ENCODE measurements at regions not wholly inside any gene's neighbourhood (a gene's known extent, or its start where the extent isn't known, plus 50 kb on each side); places are given as distances from the start of the nearest gene placed in this dataset.

GRCh38 chr9:16136961-16137360 lies 584.1 kb downstream of the CCDC171 start:
- no peak overlapping the region for H3K27ac ChIP-seq (ENCODE audit: low read depth, low read length)
- DNase-seq = no peak
- Mint-ChIP-seq H3K4me3 (no peak overlapping the region), H3K36me3 (ENCODE audit: low read depth) (no peaks in the 10 kb centered on the region), H3K4me1 (no peaks in the 10 kb centered on the region), H3K9me3 (no peaks in the 10 kb centered on the region), H3K27ac (no peak overlapping the region), H3K27me3 (ENCODE audit: insufficient read depth) (peaks cover 10% of the 10 kb centered on the region)
- no peak overlapping the region for H3K4me3 ChIP-seq (ENCODE audit: low read length)
- H3K9me3 ChIP-seq (ENCODE audit: control insufficient read depth, low read length) = no peaks in the 10 kb centered on the region
- H3K36me3 ChIP-seq (ENCODE audit: control insufficient read depth, insufficient read depth, low read length) = no peaks in the 10 kb centered on the region
- 92 to 93% methylated on average over 4 of the region's 4 CpGs for WGBS, 2 experiments (ENCODE audit: insufficient coverage in 1 of 2, insufficient read length in 1 of 2)
- no peaks in the 10 kb centered on the region for H3K27me3 ChIP-seq (ENCODE audit: control insufficient read depth, insufficient read depth, low read length, poor library complexity, severe bottlenecking)
- no peak overlapping the region for H3K9ac ChIP-seq (ENCODE audit: extremely low read depth, low read length, poor library complexity, severe bottlenecking)
- TF ChIP-seq CTCF (conservative IDR thresholded peaks at IDR 0.05) = no peak
- H3K4me1 ChIP-seq (ENCODE audit: control insufficient read depth, insufficient read depth, low read length) = no peaks in the 10 kb centered on the region

GRCh38 chr9:16138561-16139491 lies 586.0 kb downstream of the CCDC171 start:
- Histone ChIP-seq H3K27me3 (ENCODE audit: control insufficient read depth, insufficient read depth, low read length, poor library complexity, severe bottlenecking) (no peaks in the 10 kb centered on the region), H3K4me1 (ENCODE audit: control insufficient read depth, insufficient read depth, low read length) (no peaks in the 10 kb centered on the region), H3K27ac (ENCODE audit: low read depth, low read length) (no peak overlapping the region), H3K9ac (ENCODE audit: extremely low read depth, low read length, poor library complexity, severe bottlenecking) (no peak overlapping the region), H3K9me3 (ENCODE audit: control insufficient read depth, low read length) (no peaks in the 10 kb centered on the region), H3K36me3 (ENCODE audit: control insufficient read depth, insufficient read depth, low read length) (no peaks in the 10 kb centered on the region), H3K4me3 (ENCODE audit: low read length) (no peak overlapping the region)
- Mint-ChIP-seq H3K9me3 (no peaks in the 10 kb centered on the region), H3K36me3 (ENCODE audit: low read depth) (no peaks in the 10 kb centered on the region), H3K27me3 (ENCODE audit: insufficient read depth) (no peaks in the 10 kb centered on the region), H3K4me1 (no peaks in the 10 kb centered on the region), H3K27ac (no peak overlapping the region), H3K4me3 (no peak overlapping the region)
- no peak for DNase-seq
- TF ChIP-seq CTCF (conservative IDR thresholded peaks at IDR 0.05) = no peak
- 90 to 97% methylated on average over 7 to 16 of the region's 16 CpGs for WGBS, 2 experiments (ENCODE audit: insufficient coverage in 1 of 2, insufficient read length in 1 of 2)

- Histone ChIP-seq H3K4me3 (ENCODE audit: low read length) (no peak overlapping the region), H3K27ac (ENCODE audit: low read depth, low read length) (no peak overlapping the region), H3K9me3 (ENCODE audit: control insufficient read depth, low read length) (no peaks in the 10 kb centered on the region), H3K4me1 (ENCODE audit: control insufficient read depth, insufficient read depth, low read length) (no peaks in the 10 kb centered on the region), H3K27me3 (ENCODE audit: control insufficient read depth, insufficient read depth, low read length, poor library complexity, severe bottlenecking) (no peaks in the 10 kb centered on the region), H3K9ac (ENCODE audit: extremely low read depth, low read length, poor library complexity, severe bottlenecking) (no peak overlapping the region), H3K36me3 (ENCODE audit: control insufficient read depth, insufficient read depth, low read length) (no peaks in the 10 kb centered on the region)
- no peak overlapping the region for H3K27ac Mint-ChIP-seq
- H3K27me3 Mint-ChIP-seq (ENCODE audit: insufficient read depth) = no peaks in the 10 kb centered on the region
- no peak for TF ChIP-seq CTCF (conservative IDR thresholded peaks at IDR 0.05)
- H3K36me3 Mint-ChIP-seq (ENCODE audit: low read depth) = no peaks in the 10 kb centered on the region
- H3K9me3 Mint-ChIP-seq = no peaks in the 10 kb centered on the region
- no peak for DNase-seq
- no peaks in the 10 kb centered on the region for H3K4me1 Mint-ChIP-seq
- no peak overlapping the region for H3K4me3 Mint-ChIP-seq
- 91 to 100% methylated on average over 1 to 5 of the region's 5 CpGs for WGBS, 2 experiments (ENCODE audit: insufficient coverage in 1 of 2, insufficient read length in 1 of 2)
These were observed 586.9 kb downstream of the CCDC171 start for GRCh38 chr9:16139774-16140173.
